Liver (tissue), 3 donors: ENCODE measurements at regions not wholly inside any gene's neighbourhood (a gene's known extent, or its start where the extent isn't known, plus 50 kb on each side); places are given as distances from the start of the nearest gene placed in this dataset.

Source experiments
- ATF3 ChIP-seq: IDR thresholded peaks from 2 replicates; pipeline ENCODE4 v1.6.1; 2016; ENCODE audit warnings: antibody characterized with exemption
- CTCF ChIP-seq: fragments of 150-350 bp; IDR thresholded peaks from 2 replicates; pipeline ENCODE4 v1.5.1; 2017; ENCODE audit warnings: improper control_type of control experiment, low read depth, low read length; ENCODE audit not compliant: missing input control
- EGR1 ChIP-seq, 2 donors: IDR thresholded peaks; 2 replicates each; pipeline ENCODE4 v1.6.1; 2016 to 2018; ENCODE audit warnings: antibody characterized with exemption in 2 of 2, low read depth in 2 of 2
- JUND ChIP-seq, 2 donors: IDR thresholded peaks; 2 replicates each; pipeline ENCODE4 v1.6.1; 2016; ENCODE audit warnings: antibody characterized with exemption in 2 of 2
- MAX ChIP-seq: IDR thresholded peaks from 2 replicates; pipeline ENCODE4 v1.6.1; 2016; ENCODE audit warnings: antibody characterized with exemption
- RAD21 ChIP-seq, 2 donors: IDR thresholded peaks; 2 replicates each; pipeline ENCODE4 v1.6.1; 2016; ENCODE audit warnings: antibody characterized with exemption in 2 of 2, mild to moderate bottlenecking in 2 of 2
- REST ChIP-seq: IDR thresholded peaks from 2 replicates; pipeline ENCODE4 v1.6.1; 2016; ENCODE audit warnings: antibody characterized with exemption, mild to moderate bottlenecking
- RXRA ChIP-seq, 2 donors: IDR thresholded peaks; 2 replicates each; pipeline ENCODE4 v1.6.1; 2017 to 2018; ENCODE audit warnings: antibody characterized with exemption in 2 of 2, mild to moderate bottlenecking in 1 of 2
- SP1 ChIP-seq: IDR thresholded peaks from 2 replicates; pipeline ENCODE4 v1.6.1; 2018; ENCODE audit warnings: antibody characterized with exemption, mild to moderate bottlenecking
- TAF1 ChIP-seq: conservative IDR thresholded peaks from 2 replicates; pipeline ENCODE4 v1.6.1; 2016; ENCODE audit warnings: antibody characterized with exemption, mild to moderate bottlenecking
- YY1 ChIP-seq: IDR thresholded peaks from 2 replicates; pipeline ENCODE4 v1.6.1; 2016; ENCODE audit warnings: antibody characterized with exemption, mild to moderate bottlenecking
- ZBTB33 ChIP-seq: IDR thresholded peaks from 2 replicates; pipeline ENCODE4 v1.6.1; 2016; ENCODE audit warnings: antibody characterized with exemption
- donor health status: healthy.
- donor health status: healthy.

GRCh38 chr13:106104281-106104901 lies 431.1 kb downstream of the EFNB2 start:
- no peak for TF ChIP-seq CTCF
- no peak for TF ChIP-seq RAD21 (IDR thresholded peaks at IDR 0.05)
- TF ChIP-seq SP1, result no peak
- no peak for TF ChIP-seq REST
- no peak for TF ChIP-seq MAX
- TF ChIP-seq ATF3, result no peak
- no peak for TF ChIP-seq YY1
- TF ChIP-seq EGR1 (IDR thresholded peaks at IDR 0.05; ENCODE audit: low read depth in 2 of 2), result no peak
- no peak for TF ChIP-seq TAF1
- TF ChIP-seq JUND (IDR thresholded peaks at IDR 0.05), result no peak
- no peak for TF ChIP-seq ZBTB33
- no peak for TF ChIP-seq RXRA (IDR thresholded peaks at IDR 0.05)
